Dermis blood vessel endothelial cell (primary cell): ENCODE measurements at regions not wholly inside any gene's neighbourhood (a gene's known extent, or its start where the extent isn't known, plus 50 kb on each side); places are given as distances from the start of the nearest gene placed in this dataset.
"Not testable (repeated sequence)": the region's sequence is repeated elsewhere in the genome, so short reads cannot be mapped to it uniquely, and the experiment has no call there.

Experiments used
- DNase-seq: peaks from one replicate; pipeline ENCODE4 v3.0.0; 2010

GRCh38 chr22:22745225-22746060, 101.0 kb downstream of the GGTLC2 start:
- DNase-seq: peak; percentile 49

GRCh38 chr22:22746061-22746962, 101.9 kb downstream of the GGTLC2 start:
- no peak for DNase-seq

GRCh38 chr22:22746963-22747933, 102.8 kb downstream of the GGTLC2 start:
- no peak for DNase-seq

- DNase-seq: peak; percentile 63
Observed at GRCh38 chr22:22748297-22748743, 103.9 kb downstream of the GGTLC2 start.

- DNase-seq: no peak
Observed at GRCh38 chr22:22748756-22749155, 104.3 kb downstream of the GGTLC2 start.

- DNase-seq: no peak
Observed at GRCh38 chr22:22749167-22749758, 104.8 kb downstream of the GGTLC2 start.

GRCh38 chr22:22750335-22751042, 106.1 kb downstream of the GGTLC2 start:
- no peak for DNase-seq

GRCh38 chr22:22751043-22751603, 106.7 kb downstream of the GGTLC2 start:
- no peak for DNase-seq

- DNase-seq: no peak
Observed at GRCh38 chr22:22752199-22752555, 107.8 kb downstream of the GGTLC2 start.

- no peak for DNase-seq
Observed at GRCh38 chr22:22752556-22753477, 108.4 kb downstream of the GGTLC2 start.

- peak; percentile 43 for DNase-seq
Observed at GRCh38 chr22:22753526-22754267, 109.3 kb downstream of the GGTLC2 start.

GRCh38 chr22:22754268-22754657, 109.8 kb downstream of the GGTLC2 start:
- no peak for DNase-seq

GRCh38 chr22:22754961-22755777, 110.8 kb downstream of the GGTLC2 start:
- no peak for DNase-seq

- no peak for DNase-seq
Observed at GRCh38 chr22:22755778-22756100, 111.3 kb downstream of the GGTLC2 start.

GRCh38 chr22:22756109-22756508, 111.7 kb downstream of the GGTLC2 start:
- no peak for DNase-seq

- not testable (repeated sequence) for DNase-seq
Observed at GRCh38 chr22:22756551-22757201, 112.3 kb downstream of the GGTLC2 start.

GRCh38 chr22:22758101-22758807, 113.8 kb downstream of the GGTLC2 start:
- DNase-seq: not testable (repeated sequence)
